BJ (cell line): ENCODE measurements at regions not wholly inside any gene's neighbourhood (a gene's known extent, or its start where the extent isn't known, plus 50 kb on each side); places are given as distances from the start of the nearest gene placed in this dataset.

ENCODE experiments used
- CTCF ChIA-PET: fragments of 350-600 bp; formaldehyde crosslinking; extraction: SDS; loops from one replicate; lab custom pipeline; 2021; ENCODE audit warnings: antibody characterized with exemption, inconsistent platforms; lab: Yijun Ruan, JAX
- POLR2A ChIA-PET: fragments of 300-600 bp; sonication (Branson Sonifier 250); formaldehyde crosslinking; extraction: SDS; loops from one replicate; lab custom pipeline; 2021; ENCODE audit warnings: antibody characterized with exemption; lab: Charles Lee
- DNase-seq: peaks from one replicate; pipeline ENCODE4 v3.0.0-alpha.2; 2011; ENCODE audit warnings: low read depth
- H3K27me3 ChIP-seq: 2 replicates; pipeline ENCODE4 v1.6.0; 2011; ENCODE audit warnings: low read length; ENCODE audit not compliant: control insufficient read depth, insufficient read depth
- H3K36me3 ChIP-seq: 2 replicates; pipeline ENCODE4 v1.5.1; 2011; ENCODE audit warnings: low read length; ENCODE audit not compliant: control insufficient read depth, insufficient read depth
- H3K4me3 ChIP-seq: 2 replicates; pipeline ENCODE4 v1.5.1; 2011; ENCODE audit warnings: low read depth, mild to moderate bottlenecking, control low read depth, low read length
- TF ChIP-seq, protein P1 (sequence below): IDR thresholded peaks from 2 replicates; pipeline ENCODE4 v1.5.1; 2011; ENCODE audit warnings: low read depth, mild to moderate bottlenecking, control low read depth, inconsistent platforms, low read length, moderate library complexity; ENCODE audit not compliant: insufficient read depth

- CTCF ChIA-PET, result no interaction called here
Measured at GRCh38 chr13:84400706-84401105, 518.4 kb upstream of the SLITRK1 start.

DNA sequence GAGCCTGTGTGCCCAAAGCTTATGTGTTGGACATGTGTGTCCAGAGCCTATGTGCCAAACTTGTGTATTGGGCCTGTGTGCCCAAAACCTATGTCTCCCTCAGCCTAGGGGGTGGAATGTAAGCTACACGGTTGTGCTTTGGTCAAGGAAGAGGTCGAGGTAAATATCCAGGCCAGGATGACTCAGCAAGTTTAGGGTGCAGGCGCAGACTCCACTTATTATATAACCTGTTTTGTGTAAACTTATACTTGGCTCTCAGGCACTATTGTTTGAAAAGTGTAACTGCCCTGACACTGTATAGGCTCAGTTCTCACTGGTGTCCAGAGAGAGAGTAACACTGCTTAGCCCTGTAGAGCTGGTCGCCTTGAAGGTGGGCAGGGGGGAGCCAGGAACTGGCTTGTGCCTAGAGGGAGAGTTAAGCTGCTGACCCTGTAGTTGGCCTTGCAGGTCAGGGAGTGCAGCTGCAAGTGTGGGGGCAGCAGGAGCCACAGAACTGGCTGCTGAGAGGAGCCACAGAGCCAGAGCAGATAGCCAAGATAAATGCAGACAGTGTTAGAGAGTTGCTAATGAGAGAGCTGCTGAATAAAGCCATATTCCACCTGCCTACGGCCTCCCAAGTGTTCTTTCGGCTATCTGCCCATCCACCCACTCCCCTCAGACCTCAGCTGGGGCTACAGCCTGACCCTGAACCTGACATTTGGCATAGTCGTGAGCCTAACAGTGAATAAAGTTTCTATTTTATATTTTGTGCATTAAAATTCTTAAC is 517.2 kb upstream of the SLITRK1 start:
- TF ChIP-seq, protein P1, sequence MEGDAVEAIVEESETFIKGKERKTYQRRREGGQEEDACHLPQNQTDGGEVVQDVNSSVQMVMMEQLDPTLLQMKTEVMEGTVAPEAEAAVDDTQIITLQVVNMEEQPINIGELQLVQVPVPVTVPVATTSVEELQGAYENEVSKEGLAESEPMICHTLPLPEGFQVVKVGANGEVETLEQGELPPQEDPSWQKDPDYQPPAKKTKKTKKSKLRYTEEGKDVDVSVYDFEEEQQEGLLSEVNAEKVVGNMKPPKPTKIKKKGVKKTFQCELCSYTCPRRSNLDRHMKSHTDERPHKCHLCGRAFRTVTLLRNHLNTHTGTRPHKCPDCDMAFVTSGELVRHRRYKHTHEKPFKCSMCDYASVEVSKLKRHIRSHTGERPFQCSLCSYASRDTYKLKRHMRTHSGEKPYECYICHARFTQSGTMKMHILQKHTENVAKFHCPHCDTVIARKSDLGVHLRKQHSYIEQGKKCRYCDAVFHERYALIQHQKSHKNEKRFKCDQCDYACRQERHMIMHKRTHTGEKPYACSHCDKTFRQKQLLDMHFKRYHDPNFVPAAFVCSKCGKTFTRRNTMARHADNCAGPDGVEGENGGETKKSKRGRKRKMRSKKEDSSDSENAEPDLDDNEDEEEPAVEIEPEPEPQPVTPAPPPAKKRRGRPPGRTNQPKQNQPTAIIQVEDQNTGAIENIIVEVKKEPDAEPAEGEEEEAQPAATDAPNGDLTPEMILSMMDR, result no peak
- CTCF ChIA-PET, result no interaction called here

More at GRCh38 chr13:84400706-84401105, 518.4 kb upstream of the SLITRK1 start:
- peak; percentile 52 for DNase-seq
- Histone ChIP-seq H3K4me3 (no peak overlapping the region), H3K36me3 (no peaks in the 10 kb centered on the region), H3K27me3 (no peaks in the 10 kb centered on the region)
- POLR2A ChIA-PET, result no interaction called here
- TF ChIP-seq, protein P1, result no peak

DNA sequence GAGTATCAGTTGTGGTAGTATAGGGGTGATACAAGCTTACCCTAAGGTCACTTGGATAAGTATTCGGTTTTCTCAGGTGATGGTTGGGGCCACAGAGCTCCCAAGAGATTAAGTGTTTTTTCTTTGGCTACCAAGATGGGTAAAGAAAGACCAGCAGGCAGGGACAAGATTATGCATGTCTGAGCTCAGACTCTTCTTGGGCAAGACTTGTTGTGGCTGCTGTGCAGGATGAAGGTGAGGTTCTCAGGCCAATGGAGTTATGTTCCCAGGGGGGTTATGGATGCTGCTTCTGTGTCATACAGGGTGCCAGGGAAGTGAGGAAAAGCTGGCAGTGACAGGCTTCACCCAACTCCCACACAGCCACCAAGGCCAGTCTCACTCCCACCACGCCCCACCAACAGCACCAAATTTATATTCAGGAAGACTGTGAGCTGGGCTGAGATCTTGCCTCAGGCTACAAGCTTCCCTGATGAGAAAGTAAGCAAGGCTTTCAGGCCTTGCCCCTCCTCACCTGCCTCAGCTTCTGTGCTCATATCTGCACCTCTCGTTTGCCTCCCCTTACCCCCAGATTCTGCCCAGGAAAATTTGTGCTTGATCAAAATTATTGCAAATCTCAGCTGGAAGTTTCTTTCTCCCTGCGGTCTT is 511.8 kb upstream of the SLITRK1 start:
- Histone ChIP-seq H3K27me3 (no peaks in the 10 kb centered on the region), H3K36me3 (no peaks in the 10 kb centered on the region), H3K4me3 (no peak overlapping the region)
- no peak for DNase-seq
- POLR2A ChIA-PET, result no interaction called here
- TF ChIP-seq, protein P1, result no peak
- CTCF ChIA-PET, result no interaction called here

More for the DNA sequence above, 517.2 kb upstream of the SLITRK1 start:
- Histone ChIP-seq H3K36me3 (no peaks in the 10 kb centered on the region), H3K4me3 (no peak overlapping the region), H3K27me3 (no peaks in the 10 kb centered on the region)
- POLR2A ChIA-PET, result no interaction called here
- DNase-seq, result no peak

DNA sequence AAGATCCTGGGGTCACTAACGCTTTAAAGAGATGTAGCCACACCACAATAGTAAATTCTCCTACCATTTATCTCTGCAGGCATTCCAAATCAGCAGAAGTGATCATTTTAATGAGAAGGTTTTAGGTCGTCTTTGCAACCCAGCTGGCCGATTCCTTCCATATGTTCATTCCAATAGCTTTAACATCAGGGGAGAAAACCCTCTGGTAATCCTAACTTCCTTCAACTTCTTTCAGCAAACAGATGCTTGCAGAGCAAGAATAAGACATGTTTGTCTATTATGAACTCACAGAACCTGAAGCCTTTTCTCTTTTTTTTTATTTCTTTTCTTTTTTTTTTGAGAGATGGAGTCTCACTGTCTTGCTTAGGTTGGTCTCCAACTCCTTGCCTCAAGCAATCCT is 498.6 kb upstream of the SLITRK1 start:
- DNase-seq, result no peak
- Histone ChIP-seq H3K4me3 (no peak overlapping the region), H3K27me3 (no peaks in the 10 kb centered on the region), H3K36me3 (no peaks in the 10 kb centered on the region)
- ChIA-PET CTCF (no interaction called here), POLR2A (no interaction called here)
- TF ChIP-seq, protein P1, result no peak

DNA sequence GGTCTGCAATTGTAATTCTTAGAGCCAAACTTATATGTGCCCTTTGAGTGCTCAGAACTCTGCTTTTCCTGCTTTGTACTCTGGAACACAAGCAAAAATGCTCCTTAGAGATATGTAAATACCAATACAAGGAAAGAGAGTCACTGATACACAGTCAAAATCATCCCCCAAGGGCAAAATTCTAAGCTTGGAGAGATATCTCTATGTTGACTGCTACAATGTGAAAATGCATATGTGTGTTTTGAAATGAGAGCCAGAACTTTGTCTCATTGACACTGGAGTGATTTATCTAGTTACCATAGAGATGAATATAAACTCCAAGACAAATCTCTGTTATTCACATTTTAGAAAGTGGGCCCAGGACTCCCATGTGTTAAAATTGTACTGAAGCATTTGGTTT is 494.8 kb upstream of the SLITRK1 start:
- no peak overlapping the region for H3K4me3 ChIP-seq
- POLR2A ChIA-PET, result no interaction called here
- H3K36me3 ChIP-seq, result no peaks in the 10 kb centered on the region
- DNase-seq, result no peak
- H3K27me3 ChIP-seq, result no peaks in the 10 kb centered on the region
- TF ChIP-seq, protein P1, result no peak
- CTCF ChIA-PET, result no interaction called here
